RWPE2 (cell line): ENCODE measurements at regions not wholly inside any gene's neighbourhood (a gene's known extent, or its start where the extent isn't known, plus 50 kb on each side); places are given as distances from the start of the nearest gene placed in this dataset.
A peak's percentile ranks its signal among the peaks of the same experiment; 100 is the strongest.

Source experiments
- ATAC-seq: fragments of 200-7000 bp; cut with Tn5 transposase; 3 replicates; pipeline ENCODE4 v1.9.1; 2021; ENCODE audit warnings: low read depth
- DNase-seq: peaks from one replicate; pipeline ENCODE4 v3.0.0-alpha.2; 2020; ENCODE audit warnings: low spot score
- H3K27ac ChIP-seq: fragments of 450-650 bp; 2 replicates; pipeline ENCODE4 v1.5.1; 2017; ENCODE audit warnings: mild to moderate bottlenecking; ENCODE audit not compliant: poor library complexity, severe bottlenecking
- H3K27me3 ChIP-seq: fragments of 250-450 bp; sonication (Bioruptor Pico); 2 replicates; pipeline ENCODE4 v1.5.1; 2021; ENCODE audit warnings: mild to moderate bottlenecking, moderate library complexity; ENCODE audit not compliant: insufficient read depth, poor library complexity, severe bottlenecking
- H3K36me3 ChIP-seq: fragments of 250-450 bp; sonication (Bioruptor Pico); 2 replicates; pipeline ENCODE4 v1.5.1; 2020; ENCODE audit warnings: low read depth, mild to moderate bottlenecking, moderate library complexity
- H3K4me1 ChIP-seq: fragments of 250-450 bp; sonication (Bioruptor Pico); 2 replicates; pipeline ENCODE4 v1.5.1; 2021; ENCODE audit warnings: mild to moderate bottlenecking, moderate library complexity; ENCODE audit not compliant: insufficient read depth, poor library complexity, severe bottlenecking
- H3K4me3 ChIP-seq: fragments of 250-450 bp; sonication (Bioruptor Pico); 2 replicates; pipeline ENCODE4 v1.5.1; 2021; ENCODE audit warnings: mild to moderate bottlenecking, moderate library complexity; ENCODE audit not compliant: severe bottlenecking
- H3K9me3 ChIP-seq: fragments of 250-450 bp; sonication (Bioruptor Pico); 2 replicates; pipeline ENCODE4 v1.5.1; 2021; ENCODE audit warnings: mild to moderate bottlenecking, moderate library complexity; ENCODE audit not compliant: severe bottlenecking
- TF ChIP-seq, protein P1 (sequence below): fragments of 450-650 bp; IDR thresholded peaks from one replicate; pipeline ENCODE4 v1.5.1; 2017; ENCODE audit warnings: mild to moderate bottlenecking, moderate library complexity; ENCODE audit not compliant: poor library complexity, severe bottlenecking

DNA sequence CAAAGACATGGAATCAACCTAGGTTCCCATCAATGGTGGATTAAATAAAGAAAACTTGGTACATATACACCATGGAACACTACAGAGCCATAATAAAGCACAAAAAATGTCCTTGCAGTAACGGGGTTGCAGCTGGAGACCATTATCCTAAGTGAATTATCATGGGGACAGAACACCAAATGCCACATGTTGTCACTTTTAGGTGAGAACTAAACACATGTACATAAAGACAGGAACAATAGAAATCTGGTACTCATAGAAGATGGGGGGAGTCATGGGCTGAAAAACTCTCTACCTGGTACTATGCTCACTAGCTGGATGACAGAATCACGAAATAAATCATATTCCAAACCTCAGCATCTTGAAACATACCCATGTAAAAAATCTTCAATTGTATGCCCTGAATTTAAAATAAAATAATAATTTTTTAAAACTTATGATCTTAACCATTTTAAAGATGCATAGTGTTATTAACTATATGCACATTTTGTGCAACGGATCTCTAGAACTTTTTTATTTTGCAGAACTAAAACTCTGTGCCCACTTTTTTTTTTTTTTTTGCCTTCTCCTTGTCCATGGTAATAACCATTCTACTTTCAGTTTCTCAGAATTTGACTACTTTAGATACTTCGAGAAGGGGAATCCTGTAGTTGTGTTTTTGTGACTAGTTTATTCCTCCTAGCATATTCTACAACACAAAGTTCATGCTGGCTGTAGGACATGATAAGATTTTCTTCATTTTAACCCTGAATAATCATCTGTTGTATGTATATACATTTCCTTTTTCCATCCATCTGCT lies 1081.6 kb upstream of the ACO1 start:
- Histone ChIP-seq H3K4me1 (peaks cover 18% of the 10 kb centered on the region), H3K4me3 (no peak overlapping the region), H3K27ac (peak overlapping the region; percentile 76), H3K27me3 (no peaks in the 10 kb centered on the region), H3K9me3 (no peaks in the 10 kb centered on the region), H3K36me3 (no peaks in the 10 kb centered on the region)
- DNase-seq (no peak), ATAC-seq (no peak)
- TF ChIP-seq, protein P1, sequence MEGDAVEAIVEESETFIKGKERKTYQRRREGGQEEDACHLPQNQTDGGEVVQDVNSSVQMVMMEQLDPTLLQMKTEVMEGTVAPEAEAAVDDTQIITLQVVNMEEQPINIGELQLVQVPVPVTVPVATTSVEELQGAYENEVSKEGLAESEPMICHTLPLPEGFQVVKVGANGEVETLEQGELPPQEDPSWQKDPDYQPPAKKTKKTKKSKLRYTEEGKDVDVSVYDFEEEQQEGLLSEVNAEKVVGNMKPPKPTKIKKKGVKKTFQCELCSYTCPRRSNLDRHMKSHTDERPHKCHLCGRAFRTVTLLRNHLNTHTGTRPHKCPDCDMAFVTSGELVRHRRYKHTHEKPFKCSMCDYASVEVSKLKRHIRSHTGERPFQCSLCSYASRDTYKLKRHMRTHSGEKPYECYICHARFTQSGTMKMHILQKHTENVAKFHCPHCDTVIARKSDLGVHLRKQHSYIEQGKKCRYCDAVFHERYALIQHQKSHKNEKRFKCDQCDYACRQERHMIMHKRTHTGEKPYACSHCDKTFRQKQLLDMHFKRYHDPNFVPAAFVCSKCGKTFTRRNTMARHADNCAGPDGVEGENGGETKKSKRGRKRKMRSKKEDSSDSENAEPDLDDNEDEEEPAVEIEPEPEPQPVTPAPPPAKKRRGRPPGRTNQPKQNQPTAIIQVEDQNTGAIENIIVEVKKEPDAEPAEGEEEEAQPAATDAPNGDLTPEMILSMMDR: no peak

- H3K9me3 ChIP-seq: no peaks in the 10 kb centered on the region
- ATAC-seq (peak; percentile 97), DNase-seq (no peak)
- no peaks in the 10 kb centered on the region for H3K27me3 ChIP-seq
- H3K36me3 ChIP-seq: no peaks in the 10 kb centered on the region
- peak overlapping the region; percentile 76 for H3K27ac ChIP-seq
- H3K4me3 ChIP-seq: no peak overlapping the region
- H3K4me1 ChIP-seq: peaks cover 18% of the 10 kb centered on the region
- TF ChIP-seq, protein P1: no peak
Observed at GRCh38 chr9:31304576-31304975, 1079.9 kb upstream of the ACO1 start.

- no peak for DNase-seq
- Histone ChIP-seq H3K4me3 (no peak overlapping the region), H3K9me3 (no peaks in the 10 kb centered on the region), H3K27ac (no peak overlapping the region), H3K36me3 (no peaks in the 10 kb centered on the region), H3K27me3 (no peaks in the 10 kb centered on the region), H3K4me1 (no peaks in the 10 kb centered on the region)
- no peak for ATAC-seq
- TF ChIP-seq, protein P1: no peak
Observed at GRCh38 chr9:31314241-31314640, 1070.2 kb upstream of the ACO1 start.

GRCh38 chr9:31320494-31320893 lies 1063.9 kb upstream of the ACO1 start:
- Histone ChIP-seq H3K36me3 (no peaks in the 10 kb centered on the region), H3K27me3 (no peaks in the 10 kb centered on the region), H3K27ac (no peak overlapping the region), H3K4me3 (no peak overlapping the region), H3K4me1 (no peaks in the 10 kb centered on the region), H3K9me3 (no peaks in the 10 kb centered on the region)
- no peak for ATAC-seq
- TF ChIP-seq, protein P1: no peak
- DNase-seq: no peak

- no peak overlapping the region for H3K4me3 ChIP-seq
- TF ChIP-seq, protein P1: no peak
- no peaks in the 10 kb centered on the region for H3K4me1 ChIP-seq
- no peaks in the 10 kb centered on the region for H3K36me3 ChIP-seq
- ATAC-seq (no peak), DNase-seq (no peak)
- H3K27ac ChIP-seq: no peak overlapping the region
- H3K9me3 ChIP-seq: no peaks in the 10 kb centered on the region
- no peaks in the 10 kb centered on the region for H3K27me3 ChIP-seq
Observed at GRCh38 chr9:31321256-31321655, 1063.2 kb upstream of the ACO1 start.
